ENCODE measurements at regions not wholly inside any gene's neighbourhood (a gene's known extent, or its start where the extent isn't known, plus 50 kb on each side); places are given as distances from the start of the nearest gene placed in this dataset.
"Not testable (repeated sequence)": the region's sequence is repeated elsewhere in the genome, so short reads cannot be mapped to it uniquely, and the experiment has no call there.

- DNase-seq (ENCODE audit: low read depth in 2 of 2): no peak
Observed at GRCh38 chr3:33956776-33957175, 158.3 kb downstream of the PDCD6IP start.

GRCh38 chr3:33957176-33957575 lies 158.7 kb downstream of the PDCD6IP start:
- no peak for DNase-seq (ENCODE audit: low read depth in 2 of 2)

GRCh38 chr3:33958661-33959060 lies 160.2 kb downstream of the PDCD6IP start:
- DNase-seq (ENCODE audit: low read depth in 2 of 2): no peak

- no peak for DNase-seq (ENCODE audit: low read depth in 2 of 2)
Observed at GRCh38 chr3:33962396-33962795, 164.0 kb downstream of the PDCD6IP start.

GRCh38 chr3:33970180-33970579 lies 171.8 kb downstream of the PDCD6IP start:
- DNase-seq (ENCODE audit: low read depth in 2 of 2): not testable (repeated sequence)

GRCh38 chr3:33971055-33971454 lies 172.6 kb downstream of the PDCD6IP start:
- DNase-seq (ENCODE audit: low read depth in 2 of 2): no peak

GRCh38 chr3:33975463-33975862 lies 177.0 kb downstream of the PDCD6IP start:
- no peak for DNase-seq (ENCODE audit: low read depth in 2 of 2)

- DNase-seq (ENCODE audit: low read depth in 2 of 2): no peak
Observed at GRCh38 chr3:33977227-33977626, 178.8 kb downstream of the PDCD6IP start.

- DNase-seq (ENCODE audit: low read depth in 2 of 2): no peak
Observed at GRCh38 chr3:33980252-33980651, 181.8 kb downstream of the PDCD6IP start.

GRCh38 chr3:33982269-33982798 lies 183.9 kb downstream of the PDCD6IP start:
- DNase-seq (ENCODE audit: low read depth in 2 of 2): no peak

GRCh38 chr3:33982949-33983348 lies 184.5 kb downstream of the PDCD6IP start:
- not testable (repeated sequence) for DNase-seq (ENCODE audit: low read depth in 2 of 2)

GRCh38 chr3:33989229-33989628 lies 190.8 kb downstream of the PDCD6IP start:
- DNase-seq (ENCODE audit: low read depth in 2 of 2): no peak

GRCh38 chr3:33991673-33992072 lies 193.2 kb downstream of the PDCD6IP start:
- DNase-seq (ENCODE audit: low read depth in 2 of 2): no peak

GRCh38 chr3:33993631-33994030 lies 195.2 kb downstream of the PDCD6IP start:
- DNase-seq (ENCODE audit: low read depth in 2 of 2): no peak

- no peak for DNase-seq (ENCODE audit: low read depth in 2 of 2)
Observed at GRCh38 chr3:33994568-33994967, 196.1 kb downstream of the PDCD6IP start.

- no peak for DNase-seq (ENCODE audit: low read depth in 2 of 2)
Observed at GRCh38 chr3:34000301-34000700, 201.9 kb downstream of the PDCD6IP start.

- no peak for DNase-seq (ENCODE audit: low read depth in 2 of 2)
Observed at GRCh38 chr3:34001022-34001421, 202.6 kb downstream of the PDCD6IP start.

GRCh38 chr3:34001990-34002389 lies 203.6 kb downstream of the PDCD6IP start:
- DNase-seq (ENCODE audit: low read depth in 2 of 2): no peak

GRCh38 chr3:34002569-34003100 lies 204.2 kb downstream of the PDCD6IP start:
- DNase-seq (ENCODE audit: low read depth in 2 of 2): no peak

- DNase-seq (ENCODE audit: low read depth in 2 of 2): no peak
Observed at GRCh38 chr3:34005886-34006285, 207.5 kb downstream of the PDCD6IP start.

GRCh38 chr3:34008191-34008590 lies 209.8 kb downstream of the PDCD6IP start:
- no peak for DNase-seq (ENCODE audit: low read depth in 2 of 2)

GRCh38 chr3:34008836-34009809 lies 210.7 kb downstream of the PDCD6IP start:
- DNase-seq (ENCODE audit: low read depth in 2 of 2): no peak
